H9 (cell line): ENCODE measurements at regions not wholly inside any gene's neighbourhood (a gene's known extent, or its start where the extent isn't known, plus 50 kb on each side); places are given as distances from the start of the nearest gene placed in this dataset.

ENCODE experiments used
- DNase-seq: peaks from one replicate; pipeline ENCODE4 v3.0.0-alpha.2; 2017
- H2AFZ ChIP-seq: one replicate; pipeline ENCODE4 v1.6.1; 2013; ENCODE audit warnings: mild to moderate bottlenecking, low read length, control low read depth, moderate library complexity
- H2AK5ac ChIP-seq: 2 replicates; pipeline ENCODE4 v1.6.1; 2013; ENCODE audit warnings: low read length, control low read depth, mixed read lengths; ENCODE audit not compliant: insufficient read length
- H2BK120ac ChIP-seq: one replicate; pipeline ENCODE4 v1.6.1; 2013; ENCODE audit warnings: low read depth, mild to moderate bottlenecking, low read length, control low read depth, inconsistent platforms; ENCODE audit not compliant: poor library complexity, severe bottlenecking
- H2BK12ac ChIP-seq: 2 replicates; pipeline ENCODE4 v1.6.1; 2013; ENCODE audit warnings: low read length, control low read depth, mixed read lengths, low read depth; ENCODE audit not compliant: insufficient read length
- H2BK15ac ChIP-seq: 2 replicates; pipeline ENCODE4 v1.6.1; 2013; ENCODE audit warnings: low read depth, low read length, control low read depth
- H2BK20ac ChIP-seq: one replicate; pipeline ENCODE4 v1.6.1; 2013; ENCODE audit warnings: low read depth, mild to moderate bottlenecking, low read length, control low read depth, inconsistent platforms; ENCODE audit not compliant: poor library complexity, severe bottlenecking
- H2BK5ac ChIP-seq: 2 replicates; pipeline ENCODE4 v1.6.1; 2013; ENCODE audit warnings: low read length, control low read depth, mixed read lengths; ENCODE audit not compliant: insufficient read length
- H3K14ac ChIP-seq: 2 replicates; pipeline ENCODE4 v1.6.1; 2013; ENCODE audit warnings: low read length, control low read depth; ENCODE audit not compliant: insufficient read depth
- H3K18ac ChIP-seq: 2 replicates; pipeline ENCODE4 v1.6.1; 2013; ENCODE audit warnings: low read depth, mild to moderate bottlenecking, mixed read lengths, low read length, control low read depth; ENCODE audit not compliant: insufficient read length
- H3K23ac ChIP-seq: 2 replicates; pipeline ENCODE4 v1.6.1; 2013; ENCODE audit warnings: low read length, control low read depth, mixed read lengths, low read depth; ENCODE audit not compliant: insufficient read length
- H3K23me2 ChIP-seq: 2 replicates; pipeline ENCODE4 v1.6.1; 2013; ENCODE audit warnings: low read depth, mild to moderate bottlenecking, mixed read lengths, low read length, control low read depth; ENCODE audit not compliant: insufficient read length, poor library complexity, severe bottlenecking
- H3K27ac ChIP-seq: 2 replicates; pipeline ENCODE4 v1.5.1; 2013; ENCODE audit warnings: low read length, control low read depth, mixed read lengths, low read depth; ENCODE audit not compliant: insufficient read length
- H3K27me3 ChIP-seq: 2 replicates; pipeline ENCODE4 v1.6.1; 2013; ENCODE audit warnings: low read length, control low read depth, inconsistent platforms; ENCODE audit not compliant: insufficient read depth
- H3K4ac ChIP-seq: 2 replicates; pipeline ENCODE4 v1.6.1; 2013; ENCODE audit warnings: low read depth, mild to moderate bottlenecking, control low read depth, inconsistent platforms, low read length, moderate library complexity
- H3K4me1 ChIP-seq: 2 replicates; pipeline ENCODE4 v1.6.1; 2013; ENCODE audit warnings: low read length, control low read depth, inconsistent platforms; ENCODE audit not compliant: insufficient read depth
- H3K4me2 ChIP-seq: 2 replicates; pipeline ENCODE4 v1.6.1; 2013; ENCODE audit warnings: low read length, control low read depth, mixed read lengths; ENCODE audit not compliant: insufficient read length, insufficient read depth
- H3K56ac ChIP-seq: 2 replicates; pipeline ENCODE4 v1.6.1; 2013; ENCODE audit warnings: low read depth, mild to moderate bottlenecking, mixed read lengths, low read length, control low read depth; ENCODE audit not compliant: insufficient read length
- H3K79me1 ChIP-seq: 2 replicates; pipeline ENCODE4 v1.6.1; 2013; ENCODE audit warnings: low read depth, mild to moderate bottlenecking, moderate library complexity, low read length, control low read depth, inconsistent platforms; ENCODE audit not compliant: insufficient read depth, poor library complexity, severe bottlenecking
- H3K79me2 ChIP-seq: 2 replicates; pipeline ENCODE4 v1.6.1; 2013; ENCODE audit warnings: low read length, control low read depth, inconsistent platforms; ENCODE audit not compliant: insufficient read depth
- H3K9ac ChIP-seq: 2 replicates; pipeline ENCODE4 v1.6.1; 2013; ENCODE audit warnings: low read length, control low read depth, mixed read lengths; ENCODE audit not compliant: insufficient read length; ENCODE audit errors: extremely low read depth
- H3K9me3 ChIP-seq: one replicate; pipeline ENCODE4 v1.6.1; 2013; ENCODE audit warnings: low read depth, low read length, inconsistent platforms; ENCODE audit not compliant: control insufficient read depth
- H3T11ph ChIP-seq: one replicate; pipeline ENCODE4 v1.6.1; 2013; ENCODE audit warnings: mild to moderate bottlenecking, low read length, control low read depth, inconsistent platforms
- H4K20me1 ChIP-seq: one replicate; pipeline ENCODE4 v1.6.1; 2013; ENCODE audit not compliant: control insufficient read depth, insufficient read length, insufficient read depth
- H4K5ac ChIP-seq: 2 replicates; pipeline ENCODE4 v1.6.1; 2013; ENCODE audit warnings: low read depth, mild to moderate bottlenecking, mixed read lengths, low read length, control low read depth; ENCODE audit not compliant: insufficient read length
- H4K8ac ChIP-seq: replicated peaks from 2 replicates; pipeline ENCODE4 v1.6.1; 2013; ENCODE audit warnings: low read length, control low read depth, mixed read lengths, low read depth; ENCODE audit not compliant: insufficient read length
- H4K91ac ChIP-seq: 2 replicates; pipeline ENCODE4 v1.6.1; 2013; ENCODE audit warnings: low read depth, mild to moderate bottlenecking, moderate library complexity, mixed read lengths, low read length, control low read depth; ENCODE audit not compliant: insufficient read length
- H3K27ac Mint-ChIP-seq, 3 experiments: 2 replicates in 2 of 3; 3 replicates in 1 of 3; pipeline ENCODE4 v1.8.0; 2020 to 2021; ENCODE audit warnings: mixed read lengths in 3 of 3, mild to moderate bottlenecking in 1 of 3, moderate library complexity in 1 of 3
- H3K27me3 Mint-ChIP-seq: 2 replicates; pipeline ENCODE4 v1.8.0; 2021; ENCODE audit warnings: low read depth, mild to moderate bottlenecking, moderate library complexity, mixed read lengths
- H3K36me3 Mint-ChIP-seq, 3 experiments: 2 replicates in 2 of 3; 3 replicates in 1 of 3; pipeline ENCODE4 v1.8.0; 2020 to 2021; ENCODE audit warnings: low read depth in 3 of 3, mixed read lengths in 3 of 3; ENCODE audit not compliant: insufficient read depth in 1 of 3
- H3K4me1 Mint-ChIP-seq, 2 experiments: 2 replicates each; pipeline ENCODE4 v1.8.0; 2020; ENCODE audit warnings: mixed read lengths in 2 of 2
- H3K4me3 Mint-ChIP-seq, 2 experiments: 2 replicates in 1 of 2; 3 replicates in 1 of 2; pipeline ENCODE4 v1.8.0; 2020 to 2021; ENCODE audit warnings: mild to moderate bottlenecking in 2 of 2, mixed read lengths in 2 of 2, moderate library complexity in 1 of 2
- H3K9me3 Mint-ChIP-seq, 2 experiments: 2 replicates in 1 of 2; 3 replicates in 1 of 2; pipeline ENCODE4 v1.8.0; 2020; ENCODE audit warnings: mild to moderate bottlenecking in 2 of 2, mixed read lengths in 2 of 2, moderate library complexity in 1 of 2
- CTCF ChIP-seq: fragments of 200-600 bp; sonication (generic); conservative IDR thresholded peaks from 3 replicates; pipeline ENCODE4 v1.8.0; 2021; ENCODE audit warnings: antibody characterized with exemption, mild to moderate bottlenecking
- WGBS: extraction: QIAGEN DNeasy Blood & Tissue Kit; methylation state at CpG from one replicate; pipeline ENCODE4 v1.1.7; 2013; ENCODE audit warnings: missing lambda C conversion rate, low lambda C conversion rate, mixed read lengths; ENCODE audit not compliant: insufficient read length; ENCODE audit errors: extremely low coverage; 5-methylcytosine and 5-hydroxymethylcytosine counted together

- H3K79me2 ChIP-seq, result no peaks in the 10 kb centered on the region
- no peak overlapping the region for H2BK120ac ChIP-seq
- H2AFZ ChIP-seq, result no peak overlapping the region
- Mint-ChIP-seq H3K9me3 (no peaks in the 10 kb centered on the region), H3K36me3 (no peaks in the 10 kb centered on the region; a peak in 1 of 7 replicates), H3K4me3 (no peak overlapping the region), H3K4me1 (peaks cover 20 to 23% of the 10 kb centered on the region in 2 experiments), H3K27me3 (no peaks in the 10 kb centered on the region), H3K27ac (peak overlapping the region in 1 of 3 experiments; percentile 92; a peak in 4 of 7 replicates)
- no peak overlapping the region for H2BK12ac ChIP-seq
- H3K23me2 ChIP-seq, result no peaks in the 10 kb centered on the region
- no peak overlapping the region for H3T11ph ChIP-seq
- no peak overlapping the region for H4K91ac ChIP-seq
- H4K8ac ChIP-seq, result no peak overlapping the region
- no peak overlapping the region for H4K5ac ChIP-seq
- H3K27ac ChIP-seq, result no peak overlapping the region
- no peak overlapping the region for H3K4me2 ChIP-seq
- no peak overlapping the region for H3K9ac ChIP-seq
- TF ChIP-seq CTCF, result no peak
- no peak overlapping the region for H2BK20ac ChIP-seq
- H2BK15ac ChIP-seq, result no peak overlapping the region
- no peaks in the 10 kb centered on the region for H4K20me1 ChIP-seq
- H2AK5ac ChIP-seq, result no peak overlapping the region
- H3K27me3 ChIP-seq, result no peaks in the 10 kb centered on the region
- H3K18ac ChIP-seq, result no peak overlapping the region
- no peak for DNase-seq
- no peak overlapping the region for H3K56ac ChIP-seq
- no peak overlapping the region for H3K23ac ChIP-seq
- no CpG with 5 or more reads among the region's 2 CpGs for WGBS
- no peak overlapping the region for H3K4ac ChIP-seq
- no peaks in the 10 kb centered on the region for H3K9me3 ChIP-seq
- no peak overlapping the region for H2BK5ac ChIP-seq
- H3K14ac ChIP-seq, result no peak overlapping the region
- no peaks in the 10 kb centered on the region for H3K4me1 ChIP-seq
- no peaks in the 10 kb centered on the region for H3K79me1 ChIP-seq
Observed at GRCh38 chr7:17487343-17487742, 188.9 kb downstream of the AHR start.
